GM19043 (cell line): ENCODE measurements at regions not wholly inside any gene's neighbourhood (a gene's known extent, or its start where the extent isn't known, plus 50 kb on each side); places are given as distances from the start of the nearest gene placed in this dataset.
"Not testable (repeated sequence)": the region's sequence is repeated elsewhere in the genome, so short reads cannot be mapped to it uniquely, and the experiment has no call there.

ENCODE experiments used
- ATAC-seq: cut with Tn5 transposase; IDR thresholded peaks from one replicate; pipeline ENCODE4 v1.9.1; 2021; ENCODE audit warnings: low read depth; ENCODE audit not compliant: unreplicated experiment

- ATAC-seq, result no peak
Measured at GRCh38 chr2:56934866-56935265, 751.1 kb downstream of the CCDC85A start.

GRCh38 chr2:56940054-56940453 is 756.3 kb downstream of the CCDC85A start:
- no peak for ATAC-seq

- ATAC-seq, result no peak
Measured at GRCh38 chr2:56952871-56953270, 769.1 kb downstream of the CCDC85A start.

GRCh38 chr2:56960581-56960980 is 776.8 kb downstream of the CCDC85A start:
- no peak for ATAC-seq

- ATAC-seq, result no peak
Measured at GRCh38 chr2:56962673-56963072, 778.9 kb downstream of the CCDC85A start.

- ATAC-seq, result no peak
Measured at GRCh38 chr2:56969513-56969912, 785.7 kb downstream of the CCDC85A start.

GRCh38 chr2:56971383-56971974 is 787.7 kb downstream of the CCDC85A start:
- ATAC-seq, result no peak

- ATAC-seq, result no peak
Measured at GRCh38 chr2:56981554-56981953, 797.8 kb downstream of the CCDC85A start.

- ATAC-seq, result no peak
Measured at GRCh38 chr2:56985609-56986008, 801.8 kb downstream of the CCDC85A start.

- ATAC-seq, result no peak
Measured at GRCh38 chr2:57022496-57022895, 838.7 kb downstream of the CCDC85A start.

GRCh38 chr2:57044931-57045635 is 861.3 kb downstream of the CCDC85A start:
- ATAC-seq, result no peak

- ATAC-seq, result no peak
Measured at GRCh38 chr2:57049273-57049672, 865.5 kb downstream of the CCDC85A start.

- ATAC-seq, result no peak
Measured at GRCh38 chr2:57050007-57050406, 866.2 kb downstream of the CCDC85A start.

- ATAC-seq, result not testable (repeated sequence)
Measured at GRCh38 chr2:57066301-57066700, 882.5 kb downstream of the CCDC85A start.

- ATAC-seq, result no peak
Measured at GRCh38 chr2:57075226-57075625, 891.4 kb downstream of the CCDC85A start.

GRCh38 chr2:57080035-57080434 is 896.2 kb downstream of the CCDC85A start:
- ATAC-seq, result no peak

GRCh38 chr2:57084697-57085281 is 901.0 kb downstream of the CCDC85A start:
- ATAC-seq, result no peak

GRCh38 chr2:57093020-57093419 is 909.2 kb downstream of the CCDC85A start:
- ATAC-seq, result no peak

GRCh38 chr2:57097855-57098254 is 914.1 kb downstream of the CCDC85A start:
- no peak for ATAC-seq

- no peak for ATAC-seq
Measured at GRCh38 chr2:57100436-57100835, 916.6 kb downstream of the CCDC85A start.

GRCh38 chr2:57105694-57106093 is 921.9 kb downstream of the CCDC85A start:
- ATAC-seq, result no peak

- no peak for ATAC-seq
Measured at GRCh38 chr2:57107353-57107752, 923.6 kb downstream of the CCDC85A start.
